Prostate gland (tissue), 2 donors: ENCODE measurements at regions not wholly inside any gene's neighbourhood (a gene's known extent, or its start where the extent isn't known, plus 50 kb on each side); places are given as distances from the start of the nearest gene placed in this dataset.

Experiments used
- CTCF ChIP-seq, 4 experiments: fragments of 200-600 bp in 2 of 4; fragments of 450-650 bp in 2 of 4; sonication (generic) in 2 of 4; IDR thresholded peaks; 1 replicate in 3 of 4; 2 replicates in 1 of 4; pipeline ENCODE4 v1.5.1; 2016 to 2019; ENCODE audit warnings: antibody characterized with exemption in 4 of 4, mild to moderate bottlenecking in 2 of 4, moderate library complexity in 2 of 4
- POLR2A ChIP-seq: fragments of 450-650 bp; IDR thresholded peaks from one replicate; pipeline ENCODE4 v1.6.1; 2016; ENCODE audit warnings: antibody characterized with exemption, mild to moderate bottlenecking

- TF ChIP-seq POLR2A (no peak), CTCF (IDR thresholded peaks at IDR 0.05) (no peak)
Observed at GRCh38 chr5:60177596-60177995, 284.1 kb upstream of the PDE4D start.
